GM23248 (cell line): ENCODE measurements at regions not wholly inside any gene's neighbourhood (a gene's known extent, or its start where the extent isn't known, plus 50 kb on each side); places are given as distances from the start of the nearest gene placed in this dataset.

Source experiments
- EZH2 ChIP-seq: fragments of 200-600 bp; sonication (generic); IDR thresholded peaks from 2 replicates; pipeline ENCODE4 v1.6.1; 2018; ENCODE audit warnings: antibody characterized with exemption, mild to moderate bottlenecking; ENCODE audit not compliant: insufficient read depth, poor library complexity, severe bottlenecking
- EZH2phosphoT487 ChIP-seq: fragments of 200-600 bp; sonication (generic); IDR thresholded peaks from 2 replicates; pipeline ENCODE4 v1.6.1; 2018; ENCODE audit warnings: antibody characterized with exemption, moderate library complexity, mild to moderate bottlenecking, low read depth; ENCODE audit not compliant: insufficient read depth

GRCh38 chr17:70868149-70868548, 698.8 kb downstream of the KCNJ2 start:
- no peak for TF ChIP-seq EZH2phosphoT487
- no peak for TF ChIP-seq EZH2
